ENCODE measurements at regions not wholly inside any gene's neighbourhood (a gene's known extent, or its start where the extent isn't known, plus 50 kb on each side); places are given as distances from the start of the nearest gene placed in this dataset.
"Not testable (repeated sequence)": the region's sequence is repeated elsewhere in the genome, so short reads cannot be mapped to it uniquely, and the experiment has no call there.

DNA sequence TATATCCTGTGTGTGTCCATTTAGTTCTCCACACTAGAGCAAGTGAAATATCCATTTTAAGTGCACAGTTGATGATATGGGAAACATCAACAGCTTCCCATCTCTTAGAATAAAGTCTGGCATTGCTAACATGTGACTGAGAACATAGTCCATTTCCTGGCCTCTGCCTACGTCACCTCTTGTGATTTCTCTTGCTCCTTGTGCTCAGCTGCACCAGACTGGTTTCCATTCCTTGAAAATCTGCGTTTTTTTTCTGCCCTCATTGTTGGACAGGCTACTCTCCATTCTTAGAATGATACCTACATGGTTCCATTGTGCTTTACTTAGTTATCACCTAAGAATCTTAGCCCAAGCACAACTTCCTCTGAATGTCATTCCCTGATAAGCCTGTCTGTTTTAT is 851.2 kb upstream of the ID2 start:
- DNase-seq = no peak

DNA sequence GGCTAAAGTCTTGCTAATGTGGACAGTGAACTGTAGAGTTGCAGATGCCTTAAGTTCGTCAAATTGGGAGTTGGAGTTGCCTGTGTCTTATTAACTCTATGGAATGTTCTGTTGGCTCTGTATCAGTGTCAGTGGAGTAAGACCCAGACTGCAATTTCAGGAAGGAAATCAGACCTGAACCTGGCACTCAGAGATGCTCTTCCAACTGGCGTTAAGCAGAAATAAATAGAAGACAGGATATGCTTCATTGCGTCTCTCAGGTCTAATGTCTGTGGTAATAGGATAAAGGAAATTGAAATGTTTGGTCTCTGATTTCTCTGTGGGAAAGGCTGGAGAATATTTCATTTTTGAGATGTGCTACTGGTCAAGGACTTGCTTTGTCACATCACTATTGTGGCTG is 846.7 kb upstream of the ID2 start:
- no peak for DNase-seq

DNA sequence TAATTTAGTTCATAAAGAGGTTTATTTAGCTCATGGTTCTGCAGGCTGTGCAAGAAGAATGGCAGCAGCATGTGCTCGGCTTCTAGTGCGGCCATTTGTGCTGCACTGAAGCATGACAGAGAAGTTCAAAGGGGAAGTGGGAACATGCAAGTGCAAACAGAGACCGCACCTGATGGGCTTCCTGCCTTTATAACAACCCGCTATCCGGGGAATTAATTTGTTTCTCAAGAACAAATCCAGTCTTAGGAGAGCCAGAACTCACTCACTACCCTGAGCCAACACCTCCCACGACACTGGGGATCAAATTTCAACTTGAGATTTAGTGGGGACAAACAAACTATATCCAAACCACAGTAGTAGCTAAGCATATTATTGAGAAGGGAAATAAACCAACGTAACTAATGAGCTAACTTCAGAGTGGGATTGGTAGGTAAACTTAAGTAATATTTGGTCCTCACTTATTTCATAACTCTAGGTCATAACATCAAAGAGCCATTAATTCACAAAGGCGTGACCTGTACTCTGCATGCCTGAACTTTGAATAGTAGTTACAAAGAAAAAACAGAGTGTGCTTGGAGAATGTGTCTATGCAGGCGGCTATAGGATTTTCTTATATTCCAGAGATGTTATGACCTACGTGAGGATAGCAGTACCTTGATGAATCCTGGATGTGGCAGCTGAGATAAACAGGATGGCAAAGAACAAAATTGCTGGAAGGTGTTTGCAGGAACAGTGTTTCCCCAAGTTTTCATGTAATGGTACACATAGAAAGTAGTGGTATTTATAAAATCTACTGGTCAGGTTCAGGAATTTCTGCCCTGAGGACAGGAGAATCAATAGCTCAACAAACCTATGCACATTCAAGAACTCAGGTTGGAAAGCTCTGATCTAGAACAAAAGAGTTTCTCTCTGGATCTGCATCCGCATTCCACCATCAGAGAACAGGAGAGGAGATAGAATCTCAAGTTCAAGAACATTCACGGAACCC is 845.9 kb upstream of the ID2 start:
- peak; percentile 27 for DNase-seq

- no peak for DNase-seq
Measured at GRCh38 chr2:7837237-7837760, 844.6 kb upstream of the ID2 start.

DNA sequence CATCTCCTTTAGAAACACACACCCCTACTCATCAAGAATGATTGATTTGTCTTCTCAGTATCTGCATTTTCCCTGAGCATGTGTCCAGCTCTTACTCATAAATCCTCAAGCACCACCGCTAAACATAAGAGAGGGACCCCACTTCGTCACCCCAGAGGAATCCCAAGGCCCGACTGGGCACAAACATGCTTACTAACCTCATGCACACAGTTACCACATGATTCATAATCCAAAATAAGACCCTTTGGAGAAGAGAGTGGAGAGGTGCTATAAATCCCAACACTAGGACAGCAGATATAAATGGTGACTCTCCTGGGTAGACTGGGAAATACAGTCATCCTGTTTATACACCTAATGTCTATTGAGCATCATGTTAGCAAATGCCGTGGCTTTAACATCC is 843.2 kb upstream of the ID2 start:
- no peak for DNase-seq

DNA sequence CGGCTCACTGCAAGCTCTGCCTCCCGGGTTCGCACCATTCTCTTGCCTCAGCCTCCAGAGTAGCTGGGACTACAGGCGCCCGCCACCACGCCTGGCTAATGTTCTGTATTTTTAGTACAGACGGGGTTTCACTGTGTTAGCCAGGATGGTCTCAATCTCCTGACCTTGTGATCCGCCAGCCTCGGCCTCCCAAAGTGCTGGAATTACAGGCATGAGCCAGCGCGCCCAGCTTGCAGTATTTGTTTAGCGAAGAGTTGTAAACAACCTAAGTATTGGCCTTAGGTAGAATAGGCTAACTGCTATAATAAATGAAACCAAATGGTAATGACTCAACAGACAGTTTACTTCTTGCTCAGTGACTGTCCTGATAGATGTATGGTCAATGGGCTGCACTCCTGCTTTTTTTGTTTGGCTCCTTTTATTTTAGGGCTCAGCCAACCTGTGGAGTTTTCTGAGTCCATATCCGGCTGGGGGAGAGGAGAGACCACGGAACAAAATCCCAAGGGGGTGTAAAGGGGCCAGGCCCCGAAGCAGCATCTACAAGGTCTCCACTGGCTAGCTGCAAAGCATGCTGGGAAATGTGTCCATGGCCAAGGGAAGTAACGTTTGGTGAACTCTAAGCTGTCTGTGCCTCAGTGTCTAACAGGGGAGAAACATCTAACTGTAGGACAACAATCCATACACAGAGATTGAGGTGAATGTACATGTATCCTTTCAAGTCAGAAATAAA is 841.0 kb upstream of the ID2 start:
- no peak for DNase-seq

DNA sequence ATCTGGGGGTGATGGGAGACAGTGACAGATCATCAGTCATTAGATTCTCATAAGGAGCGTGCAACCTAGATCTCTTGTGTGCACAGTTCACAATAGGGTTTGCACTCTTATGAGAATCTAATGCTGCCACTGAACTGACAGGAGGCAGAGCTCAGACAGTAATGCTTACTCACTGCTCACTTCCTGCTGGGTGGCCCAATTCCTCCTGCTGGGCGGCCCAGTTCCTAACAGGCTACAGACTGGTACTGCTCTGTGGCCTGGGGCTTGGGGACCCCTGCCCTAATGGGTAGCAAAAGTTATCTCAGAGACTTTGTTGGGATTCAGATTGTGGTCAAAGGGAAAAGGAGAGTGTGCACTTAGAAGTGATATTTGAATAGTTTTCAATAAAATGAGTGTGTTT is 840.1 kb upstream of the ID2 start:
- no peak for DNase-seq

DNA sequence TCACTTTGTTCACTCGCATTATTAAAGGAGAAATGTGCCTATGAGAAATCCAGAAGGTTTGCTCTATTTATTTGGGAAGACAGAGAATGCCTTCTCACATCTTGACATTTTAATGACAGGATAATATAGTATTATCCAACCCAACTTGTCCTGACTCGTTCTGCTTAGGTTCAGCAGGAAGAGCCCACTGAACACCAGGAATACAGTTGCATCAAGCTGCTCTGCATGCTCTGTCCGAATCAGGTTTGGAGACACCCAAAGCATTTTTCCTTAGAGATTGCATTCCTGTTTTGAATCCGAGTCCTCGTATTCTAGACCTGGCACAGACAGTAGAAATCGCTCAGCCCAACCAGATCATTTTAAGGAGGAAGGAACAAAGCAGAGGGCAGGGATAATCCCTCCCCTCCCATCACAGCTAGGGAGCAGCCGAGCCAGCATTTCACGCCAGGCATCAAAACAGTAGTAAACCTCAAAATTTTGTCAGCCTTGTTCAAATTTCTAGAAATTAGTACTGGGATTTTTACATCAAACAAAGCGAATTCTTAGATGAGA is 837.4 kb upstream of the ID2 start:
- peak; percentile 24 for DNase-seq

DNA sequence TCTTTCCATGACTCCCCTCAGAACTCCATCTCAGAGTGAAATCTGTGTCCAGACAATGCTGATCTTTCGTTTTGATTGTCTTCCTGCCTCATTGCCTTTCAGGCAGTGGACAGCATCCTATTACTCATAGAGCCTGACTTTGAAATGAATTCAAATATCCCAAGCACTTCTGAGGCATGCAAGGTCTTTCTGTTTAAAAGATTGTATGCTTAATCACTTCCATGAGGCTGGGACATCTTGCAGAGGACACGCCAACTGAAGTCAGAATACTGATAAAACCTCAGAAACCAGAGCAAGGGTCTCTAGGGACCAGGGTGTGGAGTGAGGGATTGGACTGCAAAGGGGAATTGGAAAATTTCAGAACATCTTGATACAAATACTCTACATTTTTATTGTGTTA is 836.5 kb upstream of the ID2 start:
- no peak for DNase-seq

- DNase-seq = no peak
Measured at GRCh38 chr2:7846607-7847006, 835.2 kb upstream of the ID2 start.

DNA sequence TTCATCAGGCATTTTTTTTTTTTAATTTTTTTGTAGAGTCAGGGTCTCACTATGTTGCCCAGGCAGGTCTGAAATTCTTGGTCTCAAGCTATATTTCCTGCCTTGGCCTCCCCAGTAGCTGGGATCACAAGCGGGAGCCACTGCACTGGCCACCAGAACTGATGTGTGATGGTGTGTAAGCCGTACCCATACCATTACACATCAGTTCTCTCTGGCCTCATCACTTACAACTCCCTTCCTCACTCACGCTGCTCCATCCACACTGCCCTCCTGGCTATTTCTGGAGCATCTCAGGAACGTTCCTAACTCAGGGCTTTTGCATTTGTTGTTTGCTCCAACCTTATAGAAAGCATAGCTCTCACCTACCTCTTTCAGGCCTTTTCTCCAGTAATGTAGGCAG is 834.5 kb upstream of the ID2 start:
- no peak for DNase-seq

GRCh38 chr2:7849027-7849426 is 832.8 kb upstream of the ID2 start:
- DNase-seq = no peak

- DNase-seq = no peak
Measured at GRCh38 chr2:7849531-7849930, 832.3 kb upstream of the ID2 start.

DNA sequence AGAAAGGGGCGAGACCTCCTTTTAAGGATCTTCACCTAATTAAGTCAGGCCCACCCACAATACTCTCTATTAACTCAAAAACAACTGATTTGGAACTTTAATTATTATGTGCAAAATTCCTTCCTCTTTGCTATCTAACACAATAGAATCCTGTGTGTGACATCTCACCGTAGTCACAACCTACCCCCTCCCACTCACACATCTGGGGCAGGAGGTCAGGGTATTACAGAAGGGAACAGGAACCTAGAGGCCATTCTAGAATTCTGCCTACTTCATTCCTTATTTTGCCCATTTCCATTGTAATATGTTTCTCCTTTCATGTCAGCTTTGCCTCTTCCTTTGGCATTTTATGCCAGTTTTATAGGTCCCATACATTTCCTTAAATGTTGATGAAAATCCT is 829.3 kb upstream of the ID2 start:
- no peak for DNase-seq

DNA sequence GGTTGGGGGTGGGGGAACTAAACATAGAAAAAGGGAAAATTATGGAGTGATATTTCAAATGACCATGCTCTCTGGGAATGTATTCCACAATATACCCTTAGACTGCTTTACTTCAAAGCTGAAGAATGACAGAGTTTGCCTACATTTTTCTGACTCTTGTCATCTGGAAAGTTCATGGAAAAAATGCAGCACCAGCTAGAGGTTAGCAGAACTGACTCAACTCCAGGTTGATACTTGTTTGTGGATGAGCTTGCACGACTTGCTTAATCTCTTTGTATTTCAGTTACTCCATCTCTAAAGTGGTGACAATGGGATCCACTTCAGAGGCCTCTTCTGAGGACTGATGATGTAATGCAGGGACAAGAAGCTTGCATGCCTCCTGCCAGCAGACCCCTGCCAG is 824.0 kb upstream of the ID2 start:
- no peak for DNase-seq

DNA sequence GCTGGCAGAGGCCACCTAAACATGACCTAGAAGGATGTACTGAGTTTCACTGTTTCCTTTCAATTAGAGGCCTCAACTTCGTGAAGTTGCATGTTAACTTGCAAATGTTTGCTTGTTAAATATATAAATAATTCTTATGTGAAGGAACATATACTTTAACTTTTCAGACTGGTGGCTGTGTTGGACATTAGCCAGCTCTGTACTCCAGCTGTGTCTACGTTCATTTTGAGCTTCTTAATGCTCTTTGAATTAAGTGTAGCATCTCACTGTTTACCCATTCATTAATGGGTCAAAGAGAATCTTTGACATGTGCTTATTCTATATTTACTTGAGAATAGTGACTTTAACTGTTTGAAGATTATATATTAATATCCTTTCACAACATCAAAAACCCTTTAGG is 823.2 kb upstream of the ID2 start:
- DNase-seq = no peak

DNA sequence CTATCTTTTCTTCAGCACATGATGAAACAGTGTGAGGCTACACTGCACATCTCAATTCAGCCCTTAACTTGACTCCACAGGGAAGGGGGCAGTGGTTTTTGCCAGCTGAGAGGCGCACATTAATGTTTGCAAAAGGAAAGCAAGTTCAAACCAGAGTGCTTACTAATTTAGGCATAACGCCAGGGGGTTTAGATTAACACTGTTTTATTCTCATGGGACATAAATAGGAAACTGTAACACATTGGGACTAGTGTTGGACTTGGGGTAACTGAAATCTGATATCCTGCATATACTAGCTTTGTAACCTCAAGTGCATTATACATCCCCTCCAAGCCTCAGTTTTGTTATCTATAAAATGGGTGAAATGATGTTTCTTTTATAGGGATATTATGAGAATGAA is 821.2 kb upstream of the ID2 start:
- DNase-seq = no peak

- DNase-seq = no peak
Measured at GRCh38 chr2:7861910-7862702, 819.8 kb upstream of the ID2 start.

DNA sequence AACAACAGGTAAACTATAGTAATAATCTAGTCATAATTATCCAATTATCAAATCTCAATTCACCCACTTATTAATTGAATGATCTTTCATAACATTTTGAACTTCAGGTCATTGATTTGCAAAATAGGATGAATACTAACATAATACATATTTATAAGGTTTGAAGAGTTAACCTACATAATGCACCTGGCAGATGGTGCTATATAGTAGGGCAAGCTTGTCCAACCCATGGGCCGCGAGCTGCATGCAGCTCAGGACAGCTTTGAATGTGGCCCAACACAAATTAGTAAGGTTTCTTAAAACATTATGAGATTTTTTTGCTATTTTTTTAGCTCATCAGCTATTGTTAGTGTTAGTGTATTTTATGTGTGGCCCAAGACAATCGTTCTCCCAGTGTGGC is 815.8 kb upstream of the ID2 start:
- no peak for DNase-seq

- DNase-seq = no peak
Measured at GRCh38 chr2:7866825-7867224, 815.0 kb upstream of the ID2 start.

DNA sequence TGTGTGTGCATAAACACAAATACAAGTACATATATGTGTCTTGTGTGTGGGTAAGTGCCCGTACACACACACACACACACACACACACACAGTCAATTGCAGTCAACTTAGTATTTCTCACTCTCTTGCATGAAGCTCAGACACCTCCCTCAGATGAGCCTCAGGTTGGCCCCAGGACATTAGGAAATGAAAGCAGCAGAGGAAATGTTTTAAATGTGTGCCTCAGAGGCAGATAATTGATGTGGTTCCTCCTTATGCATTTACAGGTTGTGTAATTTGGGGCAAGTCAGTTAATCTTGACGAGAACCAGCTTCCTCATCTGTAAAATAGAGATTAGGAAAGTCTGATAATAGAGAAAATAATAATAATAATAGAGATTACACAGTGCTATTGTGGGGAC is 814.0 kb upstream of the ID2 start:
- no peak for DNase-seq

DNA sequence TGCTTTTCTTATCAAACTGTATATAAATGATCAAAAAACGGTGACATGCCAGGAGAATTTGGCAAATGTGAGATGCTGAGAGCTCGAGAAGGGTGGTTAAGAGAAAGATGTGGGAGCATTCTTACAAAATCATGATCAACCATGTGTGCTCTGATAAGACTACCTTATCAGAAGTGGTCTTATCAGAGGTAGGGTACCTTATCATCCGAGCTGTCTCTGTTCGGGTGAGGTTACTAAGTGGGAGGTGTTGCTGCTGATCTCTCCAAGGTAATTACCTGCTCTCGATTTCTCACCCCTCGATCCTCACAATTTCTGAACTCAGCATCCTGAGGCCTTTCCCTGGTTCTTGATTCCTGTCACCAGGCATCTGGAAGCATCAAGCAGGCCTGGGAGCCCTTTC is 813.0 kb upstream of the ID2 start:
- DNase-seq = no peak

GRCh38 chr2:7876445-7876844 is 805.4 kb upstream of the ID2 start:
- not testable (repeated sequence) for DNase-seq

All from NCI-H1105 (cell line).